AG04450 (cell line): ENCODE measurements at regions not wholly inside any gene's neighbourhood (a gene's known extent, or its start where the extent isn't known, plus 50 kb on each side); places are given as distances from the start of the nearest gene placed in this dataset.

Experiments
- CTCF ChIA-PET: fragments of 300-600, 350-600 bp; formaldehyde crosslinking; extraction: SDS; loops from one replicate; lab custom pipeline; 2022; ENCODE audit warnings: antibody characterized with exemption, inconsistent platforms; lab: Charles Lee
- POLR2A ChIA-PET: fragments of 350-600 bp; formaldehyde crosslinking; extraction: SDS; loops from one replicate; lab custom pipeline; 2021; ENCODE audit warnings: antibody characterized with exemption, inconsistent platforms; lab: Yijun Ruan, JAX
- DNase-seq: peaks from one replicate; pipeline ENCODE4 v3.0.0-alpha.2; 2011; ENCODE audit warnings: low read depth, low spot score
- H3K27ac ChIP-seq: one replicate; pipeline ENCODE4 v1.5.1; 2012; ENCODE audit warnings: low read depth, low read length, control low read depth
- H3K27me3 ChIP-seq: one replicate; pipeline ENCODE4 v1.6.0; 2012; ENCODE audit warnings: low read length; ENCODE audit not compliant: control insufficient read depth, insufficient read depth
- H3K4me3 ChIP-seq: 2 replicates; pipeline ENCODE4 v1.5.1; 2011; ENCODE audit warnings: mild to moderate bottlenecking, low read depth, low read length, control low read depth
- H3K9me3 ChIP-seq: 2 replicates; pipeline ENCODE4 v1.5.1; 2012; ENCODE audit warnings: low read length; ENCODE audit not compliant: control insufficient read depth, insufficient read depth
- TF ChIP-seq, protein P1 (sequence below): IDR thresholded peaks from 2 replicates; pipeline ENCODE4 v1.5.1; 2011; ENCODE audit warnings: low read depth, low read length, control low read depth, inconsistent platforms

DNA sequence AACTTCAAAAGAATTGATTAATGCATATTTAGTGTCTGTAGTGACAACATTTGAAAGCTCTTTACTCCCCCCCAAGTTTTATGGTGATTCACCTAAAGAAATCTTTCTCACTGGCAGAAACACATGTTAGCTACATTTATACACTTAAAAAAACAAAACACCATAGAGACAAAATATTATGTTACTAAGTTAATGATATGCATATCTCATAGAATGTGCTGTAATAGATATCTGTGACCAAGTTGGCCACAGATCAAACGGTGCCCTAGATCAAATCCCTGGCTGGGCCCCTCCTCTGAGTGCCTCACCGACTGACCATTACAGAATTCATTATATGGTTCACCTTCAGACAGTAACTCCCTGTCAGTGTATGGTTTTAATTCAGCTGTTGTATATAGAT is 322.1 kb upstream of the LYPLAL1 start:
- Histone ChIP-seq H3K27ac (no peak overlapping the region), H3K4me3 (no peak overlapping the region), H3K9me3 (no peaks in the 10 kb centered on the region), H3K27me3 (no peaks in the 10 kb centered on the region)
- ChIA-PET CTCF (interaction anchor here (0.7 kb wide), 1 partner anchor 35 kb away, joined by 3 read pairs; no protein-coding TSS in a partner anchor), POLR2A (no interaction called here)
- TF ChIP-seq, protein P1, sequence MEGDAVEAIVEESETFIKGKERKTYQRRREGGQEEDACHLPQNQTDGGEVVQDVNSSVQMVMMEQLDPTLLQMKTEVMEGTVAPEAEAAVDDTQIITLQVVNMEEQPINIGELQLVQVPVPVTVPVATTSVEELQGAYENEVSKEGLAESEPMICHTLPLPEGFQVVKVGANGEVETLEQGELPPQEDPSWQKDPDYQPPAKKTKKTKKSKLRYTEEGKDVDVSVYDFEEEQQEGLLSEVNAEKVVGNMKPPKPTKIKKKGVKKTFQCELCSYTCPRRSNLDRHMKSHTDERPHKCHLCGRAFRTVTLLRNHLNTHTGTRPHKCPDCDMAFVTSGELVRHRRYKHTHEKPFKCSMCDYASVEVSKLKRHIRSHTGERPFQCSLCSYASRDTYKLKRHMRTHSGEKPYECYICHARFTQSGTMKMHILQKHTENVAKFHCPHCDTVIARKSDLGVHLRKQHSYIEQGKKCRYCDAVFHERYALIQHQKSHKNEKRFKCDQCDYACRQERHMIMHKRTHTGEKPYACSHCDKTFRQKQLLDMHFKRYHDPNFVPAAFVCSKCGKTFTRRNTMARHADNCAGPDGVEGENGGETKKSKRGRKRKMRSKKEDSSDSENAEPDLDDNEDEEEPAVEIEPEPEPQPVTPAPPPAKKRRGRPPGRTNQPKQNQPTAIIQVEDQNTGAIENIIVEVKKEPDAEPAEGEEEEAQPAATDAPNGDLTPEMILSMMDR: no peak
- DNase-seq: peak; percentile 8

DNA sequence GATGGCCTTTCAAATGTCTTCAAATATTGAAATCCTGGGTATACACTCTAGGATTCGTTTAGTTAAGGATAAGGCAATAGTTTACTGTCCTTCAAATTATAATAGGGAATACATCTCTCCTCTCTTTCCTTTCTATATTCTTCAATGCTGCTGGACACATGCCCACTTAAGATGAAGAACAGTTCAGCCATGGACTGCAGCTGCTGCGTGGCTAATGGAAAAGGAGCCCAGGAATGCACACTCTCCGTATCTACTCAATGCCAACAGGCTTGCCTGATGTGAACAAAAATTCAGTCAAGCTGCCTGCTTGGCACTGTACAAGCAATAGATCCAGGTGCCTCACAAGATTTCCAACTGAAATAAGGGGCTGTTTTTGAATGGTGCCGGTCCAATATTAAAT is 321.2 kb upstream of the LYPLAL1 start:
- POLR2A ChIA-PET: no interaction called here
- H3K27ac ChIP-seq: no peak overlapping the region
- no peak for DNase-seq

GRCh38 chr1:218863987-218864386 is 309.7 kb upstream of the LYPLAL1 start:
- CTCF ChIA-PET: interaction anchor here (1.0 kb wide), 1 partner anchor 564 kb away, joined by 6 read pairs; no protein-coding TSS in a partner anchor
- TF ChIP-seq, protein P1: no peak
- no peak for DNase-seq

More for the DNA sequence above, 321.2 kb upstream of the LYPLAL1 start:
- Histone ChIP-seq H3K27me3 (no peaks in the 10 kb centered on the region), H3K9me3 (no peaks in the 10 kb centered on the region), H3K4me3 (no peak overlapping the region)
- CTCF ChIA-PET: no interaction called here
- TF ChIP-seq, protein P1: no peak

DNA sequence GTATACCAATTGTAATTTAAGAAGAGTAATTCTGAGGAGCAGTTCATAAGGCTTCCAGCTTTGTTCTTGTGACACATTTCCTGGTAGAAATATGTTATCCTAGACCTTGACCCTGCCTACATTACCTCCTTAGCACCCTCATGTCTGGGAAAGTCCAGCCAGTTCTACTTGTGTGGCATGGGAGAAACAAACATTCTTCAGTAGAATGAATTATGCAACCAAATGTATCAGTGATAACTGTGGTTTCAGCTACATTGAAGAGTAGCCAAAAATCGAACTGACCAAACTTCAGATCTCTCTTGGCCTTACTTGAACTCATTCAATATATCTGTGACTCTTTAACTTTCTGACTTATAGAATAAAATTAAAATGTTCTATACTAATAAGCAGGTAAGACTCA is 308.1 kb upstream of the LYPLAL1 start:
- Histone ChIP-seq H3K27ac (no peak overlapping the region), H3K27me3 (no peaks in the 10 kb centered on the region), H3K9me3 (no peaks in the 10 kb centered on the region), H3K4me3 (no peak overlapping the region)
- TF ChIP-seq, protein P1: no peak
- ChIA-PET CTCF (interaction anchor here (1.0 kb wide), 1 partner anchor 505 kb away, joined by 3 read pairs; no protein-coding TSS in a partner anchor), POLR2A (no interaction called here)
- no peak for DNase-seq

More at GRCh38 chr1:218863987-218864386, 309.7 kb upstream of the LYPLAL1 start:
- H3K27me3 ChIP-seq: no peaks in the 10 kb centered on the region
- no peaks in the 10 kb centered on the region for H3K9me3 ChIP-seq
- POLR2A ChIA-PET: no interaction called here
- H3K4me3 ChIP-seq: no peak overlapping the region
- no peak overlapping the region for H3K27ac ChIP-seq

DNA sequence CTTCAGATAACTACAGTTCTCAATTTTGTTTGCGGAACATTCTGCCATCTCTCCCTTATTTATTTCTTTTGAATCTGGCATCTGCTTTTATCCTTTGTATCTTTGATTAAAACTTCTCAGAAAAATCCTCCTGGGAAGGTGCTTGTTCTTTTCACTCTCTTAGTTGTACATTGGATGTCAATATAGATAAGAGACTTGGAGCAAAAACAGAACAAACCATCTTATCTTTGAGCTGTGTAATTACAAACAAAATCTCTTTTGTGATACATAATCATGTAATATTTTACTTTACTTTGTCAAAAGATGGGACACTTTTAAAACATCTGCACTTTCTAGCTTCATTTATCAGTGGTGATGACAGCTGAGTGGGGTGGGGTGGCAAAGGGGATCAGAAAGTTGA is 307.2 kb upstream of the LYPLAL1 start:
- Histone ChIP-seq H3K27me3 (no peaks in the 10 kb centered on the region), H3K4me3 (no peak overlapping the region), H3K9me3 (no peaks in the 10 kb centered on the region), H3K27ac (no peak overlapping the region)
- ChIA-PET POLR2A (no interaction called here), CTCF (no interaction called here)
- TF ChIP-seq, protein P1: no peak
- no peak for DNase-seq
